ENCODE measurements at regions not wholly inside any gene's neighbourhood (a gene's known extent, or its start where the extent isn't known, plus 50 kb on each side); places are given as distances from the start of the nearest gene placed in this dataset.

DNA sequence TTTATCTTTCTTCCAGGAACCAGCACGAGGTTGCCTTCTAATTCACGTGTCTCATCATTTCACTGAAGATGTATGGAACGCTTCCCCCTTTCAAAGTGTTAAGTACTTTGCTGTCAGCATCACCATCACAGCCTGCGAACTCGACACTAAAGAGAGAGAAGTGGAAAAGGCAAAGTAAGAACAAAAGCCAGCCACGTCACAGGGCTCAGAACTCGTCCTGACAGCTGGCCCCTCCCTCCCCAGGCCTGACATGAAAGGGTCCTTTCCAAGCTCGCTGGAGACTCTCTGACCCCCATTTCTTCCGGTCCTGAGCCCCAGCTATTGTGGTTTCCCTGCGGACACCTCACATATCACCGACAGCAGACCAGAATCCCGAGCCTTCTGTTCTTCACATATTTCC, 177.8 kb upstream of the NTM start:
- H3K4me3 ChIP-seq (ENCODE audit: low read depth, low read length), result no peak overlapping the region
- ChIA-PET CTCF (no interaction called here), POLR2A (no interaction called here)
- TF ChIP-seq ZNF623 (tag by site-specific recombination; IDR thresholded peaks at IDR 0.05), result no peak
- TF ChIP-seq SETDB1 (IDR thresholded peaks at IDR 0.05; ENCODE audit: insufficient read length, low read length), result no peak
- TF ChIP-seq ZNF530 (tag by site-specific recombination; IDR thresholded peaks at IDR 0.05; ENCODE audit: low read depth), result no peak
- no peak for TF ChIP-seq ZNF37A (tag by site-specific recombination; IDR thresholded peaks at IDR 0.05)
- no peak overlapping the region for H3K27ac ChIP-seq (ENCODE audit: extremely low read depth, low read depth, low read length)
- no peaks in the 10 kb centered on the region for H3K9me3 ChIP-seq (ENCODE audit: control insufficient read depth, insufficient read depth, low read depth, low read length)
- H3K36me3 ChIP-seq (ENCODE audit: control insufficient read depth in 2 of 2, insufficient read depth in 1 of 2, low read length in 2 of 2), result no peaks in the 10 kb centered on the region
- peaks cover 3% of the 10 kb centered on the region; the same call in 1 of the 2 replicates for H3K4me1 ChIP-seq (ENCODE audit: control insufficient read depth, insufficient read depth, low read length)

- TF ChIP-seq TRIM28 (IDR thresholded peaks at IDR 0.05; ENCODE audit: borderline replicate concordance, low read length) (no peak), ZNF169 (tag by site-specific recombination; IDR thresholded peaks at IDR 0.05) (no peak), ZNF596 (tag by site-specific recombination; IDR thresholded peaks at IDR 0.05) (no peak), FEZF1 (tag by site-specific recombination; IDR thresholded peaks at IDR 0.05) (no peak), ZNF768 (tag by site-specific recombination; IDR thresholded peaks at IDR 0.05) (no peak), ZNF623 (tag by site-specific recombination; IDR thresholded peaks at IDR 0.05) (no peak), ZNF600 (tag by site-specific recombination; IDR thresholded peaks at IDR 0.05) (no peak), KLF10 (tag by site-specific recombination; IDR thresholded peaks at IDR 0.05) (no peak), IKZF3 (tag by site-specific recombination; IDR thresholded peaks at IDR 0.05) (no peak), PRDM1 (tag by site-specific recombination; IDR thresholded peaks at IDR 0.05) (no peak), ZNF571 (tag by site-specific recombination; IDR thresholded peaks at IDR 0.05) (no peak), ZSCAN16 (tag by site-specific recombination; IDR thresholded peaks at IDR 0.05) (no peak)
- TF ChIP-seq, protein P1, sequence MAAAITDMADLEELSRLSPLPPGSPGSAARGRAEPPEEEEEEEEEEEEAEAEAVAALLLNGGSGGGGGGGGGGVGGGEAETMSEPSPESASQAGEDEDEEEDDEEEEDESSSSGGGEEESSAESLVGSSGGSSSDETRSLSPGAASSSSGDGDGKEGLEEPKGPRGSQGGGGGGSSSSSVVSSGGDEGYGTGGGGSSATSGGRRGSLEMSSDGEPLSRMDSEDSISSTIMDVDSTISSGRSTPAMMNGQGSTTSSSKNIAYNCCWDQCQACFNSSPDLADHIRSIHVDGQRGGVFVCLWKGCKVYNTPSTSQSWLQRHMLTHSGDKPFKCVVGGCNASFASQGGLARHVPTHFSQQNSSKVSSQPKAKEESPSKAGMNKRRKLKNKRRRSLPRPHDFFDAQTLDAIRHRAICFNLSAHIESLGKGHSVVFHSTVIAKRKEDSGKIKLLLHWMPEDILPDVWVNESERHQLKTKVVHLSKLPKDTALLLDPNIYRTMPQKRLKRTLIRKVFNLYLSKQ (tag by site-specific recombination; IDR thresholded peaks at IDR 0.05; ENCODE audit: borderline replicate concordance), result no peak
- TF ChIP-seq, protein P2, sequence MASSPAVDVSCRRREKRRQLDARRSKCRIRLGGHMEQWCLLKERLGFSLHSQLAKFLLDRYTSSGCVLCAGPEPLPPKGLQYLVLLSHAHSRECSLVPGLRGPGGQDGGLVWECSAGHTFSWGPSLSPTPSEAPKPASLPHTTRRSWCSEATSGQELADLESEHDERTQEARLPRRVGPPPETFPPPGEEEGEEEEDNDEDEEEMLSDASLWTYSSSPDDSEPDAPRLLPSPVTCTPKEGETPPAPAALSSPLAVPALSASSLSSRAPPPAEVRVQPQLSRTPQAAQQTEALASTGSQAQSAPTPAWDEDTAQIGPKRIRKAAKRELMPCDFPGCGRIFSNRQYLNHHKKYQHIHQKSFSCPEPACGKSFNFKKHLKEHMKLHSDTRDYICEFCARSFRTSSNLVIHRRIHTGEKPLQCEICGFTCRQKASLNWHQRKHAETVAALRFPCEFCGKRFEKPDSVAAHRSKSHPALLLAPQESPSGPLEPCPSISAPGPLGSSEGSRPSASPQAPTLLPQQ (tag by site-specific recombination; IDR thresholded peaks at IDR 0.05), result no peak
- H3K9me3 ChIP-seq (ENCODE audit: control insufficient read depth, insufficient read depth, low read depth, low read length), result no peaks in the 10 kb centered on the region
- H3K27ac ChIP-seq (ENCODE audit: extremely low read depth, low read depth, low read length), result no peak overlapping the region
- ChIA-PET CTCF (no interaction called here), POLR2A (no interaction called here)
- H3K4me1 ChIP-seq (ENCODE audit: control insufficient read depth, insufficient read depth, low read length), result peaks cover 3% of the 10 kb centered on the region; the same call in 1 of the 2 replicates
- H3K36me3 ChIP-seq (ENCODE audit: control insufficient read depth in 2 of 2, insufficient read depth in 1 of 2, low read length in 2 of 2), result no peaks in the 10 kb centered on the region
- H3K4me3 ChIP-seq (ENCODE audit: low read depth, low read length), result no peak overlapping the region
Observed at GRCh38 chr11:131193031-131193501, 177.3 kb upstream of the NTM start.

GRCh38 chr11:131194726-131195125, 175.7 kb upstream of the NTM start:
- Histone ChIP-seq H3K36me3 (ENCODE audit: control insufficient read depth in 2 of 2, insufficient read depth in 1 of 2, low read length in 2 of 2) (no peaks in the 10 kb centered on the region), H3K4me1 (ENCODE audit: control insufficient read depth, insufficient read depth, low read length) (peaks cover 3% of the 10 kb centered on the region; the same call in 1 of the 2 replicates), H3K27ac (ENCODE audit: extremely low read depth, low read depth, low read length) (no peak overlapping the region), H3K4me3 (ENCODE audit: low read depth, low read length) (no peak overlapping the region), H3K9me3 (ENCODE audit: control insufficient read depth, insufficient read depth, low read depth, low read length) (no peaks in the 10 kb centered on the region)
- ChIA-PET POLR2A (no interaction called here), CTCF (no interaction called here)
- no peak for TF ChIP-seq TCF7L2 (IDR thresholded peaks at IDR 0.05; ENCODE audit: borderline replicate concordance, low read depth, low read length)
- no peak for TF ChIP-seq ZBTB8A (tag by site-specific recombination; IDR thresholded peaks at IDR 0.05)
- TF ChIP-seq ZNF404 (tag by site-specific recombination; IDR thresholded peaks at IDR 0.05), result no peak
- TF ChIP-seq ZNF585B (tag by site-specific recombination; IDR thresholded peaks at IDR 0.05), result no peak
- TF ChIP-seq, protein P3, sequence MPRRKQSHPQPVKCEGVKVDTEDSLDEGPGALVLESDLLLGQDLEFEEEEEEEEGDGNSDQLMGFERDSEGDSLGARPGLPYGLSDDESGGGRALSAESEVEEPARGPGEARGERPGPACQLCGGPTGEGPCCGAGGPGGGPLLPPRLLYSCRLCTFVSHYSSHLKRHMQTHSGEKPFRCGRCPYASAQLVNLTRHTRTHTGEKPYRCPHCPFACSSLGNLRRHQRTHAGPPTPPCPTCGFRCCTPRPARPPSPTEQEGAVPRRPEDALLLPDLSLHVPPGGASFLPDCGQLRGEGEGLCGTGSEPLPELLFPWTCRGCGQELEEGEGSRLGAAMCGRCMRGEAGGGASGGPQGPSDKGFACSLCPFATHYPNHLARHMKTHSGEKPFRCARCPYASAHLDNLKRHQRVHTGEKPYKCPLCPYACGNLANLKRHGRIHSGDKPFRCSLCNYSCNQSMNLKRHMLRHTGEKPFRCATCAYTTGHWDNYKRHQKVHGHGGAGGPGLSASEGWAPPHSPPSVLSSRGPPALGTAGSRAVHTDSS (tag by site-specific recombination; IDR thresholded peaks at IDR 0.05), result no peak
- no peak for TF ChIP-seq SCRT2 (tag by site-specific recombination; IDR thresholded peaks at IDR 0.05)
- TF ChIP-seq ZNF16 (tag by site-specific recombination; IDR thresholded peaks at IDR 0.05; ENCODE audit: low read depth), result no peak
- no peak for TF ChIP-seq ZNF354C (tag by site-specific recombination; IDR thresholded peaks at IDR 0.05; ENCODE audit: borderline replicate concordance, low read depth)
- TF ChIP-seq HOXC10 (CRISPR knock-in tag; IDR thresholded peaks at IDR 0.05), result no peak
- TF ChIP-seq, protein P4, sequence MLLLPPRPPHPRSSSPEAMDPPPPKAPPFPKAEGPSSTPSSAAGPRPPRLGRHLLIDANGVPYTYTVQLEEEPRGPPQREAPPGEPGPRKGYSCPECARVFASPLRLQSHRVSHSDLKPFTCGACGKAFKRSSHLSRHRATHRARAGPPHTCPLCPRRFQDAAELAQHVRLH (tag by site-specific recombination; IDR thresholded peaks at IDR 0.05), result no peak

All from HEK293 (cell line).